ENCODE measurements at regions not wholly inside any gene's neighbourhood (a gene's known extent, or its start where the extent isn't known, plus 50 kb on each side); places are given as distances from the start of the nearest gene placed in this dataset.

- DNase-seq, result no peak
Observed at GRCh38 chr2:56444339-56444738, 260.5 kb downstream of the CCDC85A start.

GRCh38 chr2:56448403-56449001 is 264.7 kb downstream of the CCDC85A start:
- DNase-seq, result no peak

- DNase-seq, result no peak
Observed at GRCh38 chr2:56449002-56449431, 265.2 kb downstream of the CCDC85A start.

- no peak for DNase-seq
Observed at GRCh38 chr2:56449449-56449860, 265.7 kb downstream of the CCDC85A start.

GRCh38 chr2:56450047-56450446 is 266.3 kb downstream of the CCDC85A start:
- no peak for DNase-seq

GRCh38 chr2:56450772-56451171 is 267.0 kb downstream of the CCDC85A start:
- no peak for DNase-seq

GRCh38 chr2:56455642-56456041 is 271.9 kb downstream of the CCDC85A start:
- DNase-seq, result no peak

- no peak for DNase-seq
Observed at GRCh38 chr2:56456791-56457190, 273.0 kb downstream of the CCDC85A start.

- no peak for DNase-seq
Observed at GRCh38 chr2:56460508-56460907, 276.7 kb downstream of the CCDC85A start.

GRCh38 chr2:56464066-56464465 is 280.3 kb downstream of the CCDC85A start:
- no peak for DNase-seq

GRCh38 chr2:56464613-56465012 is 280.8 kb downstream of the CCDC85A start:
- no peak for DNase-seq

GRCh38 chr2:56465491-56465890 is 281.7 kb downstream of the CCDC85A start:
- no peak for DNase-seq

- DNase-seq, result no peak
Observed at GRCh38 chr2:56473524-56473923, 289.7 kb downstream of the CCDC85A start.

GRCh38 chr2:56474412-56475158 is 290.8 kb downstream of the CCDC85A start:
- DNase-seq, result no peak

GRCh38 chr2:56475191-56475590 is 291.4 kb downstream of the CCDC85A start:
- no peak for DNase-seq

GRCh38 chr2:56476509-56477071 is 292.8 kb downstream of the CCDC85A start:
- DNase-seq, result no peak

GRCh38 chr2:56478027-56478426 is 294.2 kb downstream of the CCDC85A start:
- DNase-seq, result no peak

- DNase-seq, result no peak
Observed at GRCh38 chr2:56483081-56483480, 299.3 kb downstream of the CCDC85A start.

- DNase-seq, result no peak
Observed at GRCh38 chr2:56484906-56485305, 301.1 kb downstream of the CCDC85A start.

GRCh38 chr2:56500317-56500716 is 316.5 kb downstream of the CCDC85A start:
- DNase-seq, result no peak

- no peak for DNase-seq
Observed at GRCh38 chr2:56502616-56503015, 318.8 kb downstream of the CCDC85A start.

GRCh38 chr2:56505885-56506284 is 322.1 kb downstream of the CCDC85A start:
- no peak for DNase-seq

GRCh38 chr2:56508662-56509061 is 324.9 kb downstream of the CCDC85A start:
- DNase-seq, result no peak

GRCh38 chr2:56510610-56511009 is 326.8 kb downstream of the CCDC85A start:
- no peak for DNase-seq
